NOMO-1 (cell line): ENCODE measurements at regions not wholly inside any gene's neighbourhood (a gene's known extent, or its start where the extent isn't known, plus 50 kb on each side); places are given as distances from the start of the nearest gene placed in this dataset.
"Not testable (repeated sequence)": the region's sequence is repeated elsewhere in the genome, so short reads cannot be mapped to it uniquely, and the experiment has no call there.

Experiments used
- DNase-seq, 2 experiments: peaks; one replicate each; lab custom pipeline; 2025; ENCODE audit not compliant: unreplicated experiment in 2 of 2; lab: John Stamatoyannopoulos, UW

GRCh38 chr4:189828081-189828697 is 112.5 kb upstream of the FRG1 start:
- no peak for DNase-seq

- DNase-seq = no peak
Observed at GRCh38 chr4:189832528-189832927, 108.1 kb upstream of the FRG1 start.

DNA sequence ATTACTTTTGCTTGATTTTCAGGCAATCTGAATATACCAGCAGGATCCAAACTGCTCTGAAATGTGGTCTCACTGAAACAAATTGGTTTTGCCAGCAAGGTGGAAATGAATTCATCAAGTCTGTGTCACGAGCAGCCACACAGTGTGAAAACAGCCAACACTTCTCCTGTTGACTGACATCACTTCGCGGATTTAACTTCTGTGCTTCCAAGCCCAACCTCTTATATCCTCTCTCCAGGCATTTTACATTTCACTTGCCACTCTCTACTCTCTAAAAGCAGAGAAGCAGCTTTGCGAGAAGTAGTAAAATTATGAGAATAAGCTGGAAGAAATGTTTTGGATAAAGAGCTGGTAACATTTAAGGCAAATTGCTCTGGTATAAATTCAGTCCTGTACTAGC is 106.1 kb upstream of the FRG1 start:
- no peak for DNase-seq

- DNase-seq = no peak
Observed at GRCh38 chr4:189835505-189835904, 105.2 kb upstream of the FRG1 start.

DNA sequence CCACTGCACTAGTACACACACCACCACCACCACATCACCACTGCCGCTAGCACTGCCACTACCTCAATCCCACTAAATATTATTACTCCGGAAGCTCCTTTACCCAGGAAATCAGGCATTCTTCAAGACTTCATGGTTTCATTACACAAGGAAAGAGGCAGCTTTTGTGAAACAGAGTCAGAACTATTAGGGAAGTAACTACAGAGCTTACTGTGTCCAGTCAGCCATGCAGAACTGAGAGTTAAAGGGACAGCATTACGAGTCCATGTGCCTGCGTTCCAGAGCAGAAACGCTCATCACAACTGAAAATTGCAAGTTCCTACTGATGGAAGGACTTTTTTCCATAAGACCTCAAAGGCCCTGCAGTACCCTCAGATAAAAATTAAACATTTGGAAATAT is 103.2 kb upstream of the FRG1 start:
- no peak for DNase-seq

DNA sequence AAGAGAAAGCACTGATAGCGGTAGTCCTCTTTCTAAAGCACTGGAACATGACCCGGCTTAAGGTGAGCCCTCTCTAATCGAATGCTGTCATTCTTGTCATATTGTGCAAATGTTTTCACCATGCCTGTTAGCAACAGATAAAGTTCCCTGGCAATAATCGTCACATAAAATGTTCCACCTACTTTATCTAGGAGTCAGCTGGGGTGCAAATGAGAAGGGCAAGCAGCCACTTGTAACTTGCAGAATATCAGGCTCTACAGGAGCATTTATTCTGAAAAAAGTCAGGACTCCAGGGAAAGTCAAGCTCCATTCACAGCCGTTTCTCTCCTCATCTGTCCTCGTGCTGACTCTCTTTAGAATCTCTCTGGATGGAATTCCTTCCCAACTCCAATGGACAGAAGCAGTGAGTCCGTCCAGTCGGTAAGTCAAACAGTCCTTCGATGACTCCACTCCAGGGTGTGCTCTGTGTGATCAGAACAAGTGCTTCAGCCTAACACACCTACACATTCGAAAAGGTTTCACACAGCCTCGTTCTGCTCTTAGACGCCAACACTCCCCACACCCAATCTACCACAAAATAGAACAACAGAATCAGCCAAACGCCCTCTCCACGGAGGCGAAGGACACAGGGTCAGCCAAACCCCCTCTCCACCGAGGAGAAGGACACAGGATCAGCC is 101.7 kb upstream of the FRG1 start:
- DNase-seq = no peak

GRCh38 chr4:189840356-189840755 is 100.3 kb upstream of the FRG1 start:
- DNase-seq = no peak

DNA sequence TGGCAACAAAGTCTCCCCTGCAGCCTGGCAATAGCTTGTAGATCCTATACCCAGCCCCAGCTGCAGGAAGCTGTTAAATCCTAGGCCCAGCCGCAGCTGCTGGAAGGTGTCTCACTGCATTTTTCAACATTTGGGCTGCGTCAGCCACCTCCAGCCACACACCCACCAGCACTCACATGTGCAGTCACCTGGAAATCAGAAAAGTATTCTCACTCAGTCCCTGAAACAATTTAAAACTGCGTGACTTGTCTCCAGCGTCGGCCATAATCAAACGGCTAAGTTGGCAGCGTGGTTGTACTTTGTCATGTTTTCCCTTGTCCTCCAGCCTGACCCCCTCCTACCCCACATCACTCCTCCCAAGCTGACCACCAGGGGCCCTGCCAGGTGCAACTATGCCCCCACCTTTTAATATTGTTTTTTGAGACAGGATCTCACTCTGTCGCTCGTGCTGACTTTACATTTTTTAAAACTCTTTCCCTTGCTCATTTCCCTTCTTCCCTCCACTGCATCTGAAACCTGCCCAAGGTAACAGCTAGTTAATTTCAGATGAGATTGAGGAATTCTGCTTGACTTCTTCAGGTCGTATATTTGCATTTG is 97.2 kb upstream of the FRG1 start:
- DNase-seq = no peak

DNA sequence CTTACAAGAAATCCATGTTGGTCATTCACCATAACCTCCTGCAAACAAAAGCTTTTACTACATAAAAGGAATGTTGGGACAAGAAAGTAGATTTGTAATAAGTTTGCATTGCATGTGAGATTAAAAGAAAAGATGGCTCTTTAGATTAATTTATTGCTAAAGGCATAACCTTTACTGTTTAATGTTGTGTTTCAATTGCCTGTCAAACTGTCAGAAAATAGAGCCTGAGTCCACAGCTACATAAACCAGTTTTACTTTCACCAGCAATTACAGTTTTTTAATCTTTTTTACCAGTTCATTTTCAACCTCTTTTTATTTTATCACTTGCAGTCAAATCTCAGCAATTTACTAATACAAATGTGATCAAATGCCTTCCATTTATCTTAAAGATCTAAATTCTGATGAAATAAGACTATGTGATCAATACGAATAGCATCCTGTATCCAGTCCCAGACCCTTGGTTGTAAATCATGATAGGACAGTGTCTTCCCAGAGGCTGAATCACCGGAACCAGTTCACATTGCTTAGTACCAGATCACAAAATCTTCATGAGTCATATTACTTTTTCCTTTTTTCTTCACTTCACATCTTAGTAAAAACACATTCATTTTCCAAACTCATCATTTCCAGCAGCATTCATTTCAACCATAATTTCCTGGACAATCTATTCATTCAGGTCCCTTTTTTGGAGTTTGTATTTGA is 95.4 kb upstream of the FRG1 start:
- DNase-seq = no peak

DNA sequence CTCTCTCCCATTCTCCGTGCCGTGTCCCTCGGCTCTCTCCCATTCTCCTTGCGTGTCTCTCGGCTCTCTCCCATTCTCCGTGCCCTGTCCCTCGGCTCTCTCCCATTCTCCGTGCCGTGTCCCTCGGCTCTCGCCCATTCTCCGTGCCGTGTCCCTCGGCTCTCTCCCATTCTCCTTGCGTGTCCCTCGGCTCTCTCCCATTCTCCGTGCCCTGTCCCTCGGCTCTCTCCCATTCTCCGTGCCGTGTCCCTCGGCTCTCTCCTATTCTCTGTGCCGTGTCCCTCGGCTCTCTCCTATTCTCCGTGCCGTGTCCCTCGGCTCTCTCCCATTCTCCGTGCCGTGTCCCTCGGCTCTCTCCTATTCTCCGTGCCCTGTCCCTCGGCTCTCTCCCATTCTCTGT is 94.6 kb upstream of the FRG1 start:
- not testable (repeated sequence) for DNase-seq

GRCh38 chr4:189846608-189847007 is 94.1 kb upstream of the FRG1 start:
- DNase-seq = not testable (repeated sequence)

DNA sequence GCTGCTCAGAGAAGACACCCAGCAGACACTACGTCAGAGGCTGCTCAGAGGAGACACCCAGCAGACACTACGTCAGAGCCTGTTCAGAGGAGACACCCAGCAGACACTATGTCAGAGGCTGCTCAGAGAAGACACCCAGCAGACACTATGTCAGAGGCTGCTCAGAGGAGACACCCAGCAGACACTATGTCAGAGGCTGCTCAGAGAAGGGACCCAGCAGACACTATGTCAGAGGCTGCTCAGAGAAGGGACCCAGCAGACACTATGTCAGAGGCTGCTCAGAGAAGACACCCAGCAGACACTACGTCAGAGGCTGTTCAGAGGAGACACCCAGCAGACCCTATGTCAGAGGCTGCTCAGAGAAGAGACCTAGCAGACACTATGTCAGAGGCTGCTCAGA is 92.0 kb upstream of the FRG1 start:
- not testable (repeated sequence) for DNase-seq

DNA sequence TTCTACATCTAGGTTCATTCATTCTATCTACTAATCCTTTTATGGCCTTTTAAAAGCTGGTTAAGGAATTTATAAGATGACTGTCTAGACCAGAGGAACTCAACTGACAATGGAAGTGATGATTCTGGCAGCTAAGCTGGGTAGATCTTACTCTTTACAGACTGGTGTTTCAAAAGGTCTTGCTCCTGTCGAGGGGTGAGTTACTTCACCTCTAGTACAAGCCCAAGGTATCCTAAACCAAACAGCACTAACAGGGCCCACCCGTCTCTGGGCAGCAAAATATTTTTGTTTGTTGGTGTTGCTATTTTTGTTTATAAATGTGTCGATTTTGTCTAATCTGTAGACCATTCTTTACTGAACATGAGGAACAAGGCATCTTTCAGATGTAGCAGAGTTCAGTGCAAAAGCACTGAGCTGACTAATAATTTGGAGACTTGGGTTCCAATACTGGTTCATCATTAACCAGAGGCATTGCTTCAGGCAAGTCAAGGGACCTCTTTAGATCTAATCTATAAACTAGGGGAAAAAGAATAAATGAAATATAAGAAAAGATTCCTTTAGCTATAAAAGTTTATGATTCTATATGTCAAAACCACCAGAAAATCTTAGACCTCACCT is 90.3 kb upstream of the FRG1 start:
- DNase-seq = no peak

GRCh38 chr4:189858435-189858834 is 82.2 kb upstream of the FRG1 start:
- DNase-seq = no peak

DNA sequence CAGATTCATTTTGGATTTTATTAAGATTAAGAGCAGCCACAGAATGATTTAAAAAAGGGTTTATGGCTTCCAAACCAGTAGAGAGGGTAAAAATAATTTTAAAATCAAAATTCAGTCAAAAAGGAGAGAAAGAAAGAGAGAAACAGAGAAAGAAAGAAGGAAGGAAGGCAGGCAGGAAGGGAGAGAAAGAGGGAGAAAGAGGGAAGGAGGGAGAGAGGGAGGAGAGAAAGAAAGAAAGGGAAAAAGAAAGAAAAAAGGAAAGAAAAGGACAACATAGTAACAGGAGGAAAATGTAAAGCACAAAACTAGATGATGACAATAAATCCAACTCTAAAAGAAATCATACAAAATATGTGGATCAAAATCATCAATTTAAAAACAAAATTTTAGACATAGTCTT is 79.6 kb upstream of the FRG1 start:
- DNase-seq = no peak

- DNase-seq = no peak
Observed at GRCh38 chr4:189869236-189869635, 71.4 kb upstream of the FRG1 start.

DNA sequence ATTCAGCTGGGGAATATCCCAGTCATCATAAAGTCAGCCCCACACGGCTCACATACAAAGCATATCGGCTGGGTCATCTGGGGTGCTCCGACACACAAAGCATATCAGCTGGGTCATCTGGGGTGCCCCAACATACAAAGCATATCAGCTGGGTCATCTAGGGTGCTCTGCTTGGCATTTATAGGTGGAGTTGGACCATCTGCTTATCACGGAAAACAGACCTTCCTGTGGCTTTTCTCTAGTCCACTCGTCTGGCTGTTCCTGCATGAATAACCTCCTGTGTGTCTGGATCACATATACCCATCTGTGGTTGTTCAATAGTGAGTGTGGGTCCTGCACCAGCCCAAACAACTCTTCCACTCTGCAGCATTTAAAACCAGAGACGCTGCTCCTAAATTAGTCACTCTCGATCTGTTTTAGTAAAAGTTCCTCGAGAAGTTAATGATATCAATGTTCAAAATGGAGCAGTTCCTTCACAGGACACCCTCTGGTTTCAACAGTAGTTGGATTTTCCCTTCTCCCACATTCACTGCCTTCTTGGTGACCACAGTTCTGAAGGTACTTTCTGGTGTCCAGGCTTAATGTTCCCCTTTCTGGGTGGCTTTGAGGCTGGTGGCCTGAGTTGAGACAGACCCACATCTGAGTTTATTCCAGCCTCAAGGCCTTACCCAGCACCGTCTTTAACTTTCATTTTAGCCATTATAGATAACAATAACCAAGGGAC is 70.0 kb upstream of the FRG1 start:
- DNase-seq = no peak

GRCh38 chr4:189874591-189874990 is 66.1 kb upstream of the FRG1 start:
- no peak for DNase-seq

GRCh38 chr4:189881190-189881589 is 59.5 kb upstream of the FRG1 start:
- not testable (repeated sequence) for DNase-seq

GRCh38 chr4:189888407-189888806 is 52.3 kb upstream of the FRG1 start:
- DNase-seq = not testable (repeated sequence)
